ENCODE measurements at regions not wholly inside any gene's neighbourhood (a gene's known extent, or its start where the extent isn't known, plus 50 kb on each side); places are given as distances from the start of the nearest gene placed in this dataset.

GRCh38 chr17:13353590-13353989 is 248.1 kb downstream of the HS3ST3A1 start:
- Mint-ChIP-seq H3K4me3 (no peak overlapping the region), H3K9me3 (no peaks in the 10 kb centered on the region; a peak in 1 of 5 replicates), H3K4me1 (0 out of 4 replicates have a peak, but pooled peaks cover 0 to 2% of the 10 kb centered on the region in 2 experiments), H3K27me3 (ENCODE audit: low read depth) (no peaks in the 10 kb centered on the region; the same call in 1 of the 2 replicates), H3K27ac (no peak overlapping the region), H3K36me3 (ENCODE audit: insufficient read depth in 1 of 3, low read depth in 3 of 3) (no peaks in the 10 kb centered on the region; a peak in 2 of 7 replicates)
- Histone ChIP-seq H2BK120ac (ENCODE audit: low read depth, low read length, poor library complexity, severe bottlenecking) (no peak overlapping the region), H3K14ac (ENCODE audit: insufficient read depth, low read length) (no peak overlapping the region), H3K56ac (ENCODE audit: insufficient read length, low read depth, low read length) (no peak overlapping the region), H3K23ac (ENCODE audit: insufficient read length, low read depth, low read length) (no peak overlapping the region), H2BK15ac (ENCODE audit: low read depth, low read length) (no peak overlapping the region), H3K9ac (ENCODE audit: extremely low read depth, insufficient read length, low read length) (no peak overlapping the region), H2AFZ (ENCODE audit: low read length) (no peak overlapping the region), H3K4ac (ENCODE audit: low read depth, low read length) (no peak overlapping the region), H3K18ac (ENCODE audit: insufficient read length, low read depth, low read length) (no peak overlapping the region), H3K27me3 (ENCODE audit: insufficient read depth, low read length) (no peaks in the 10 kb centered on the region), H3K23me2 (ENCODE audit: insufficient read length, low read depth, low read length, poor library complexity, severe bottlenecking) (no peaks in the 10 kb centered on the region), H4K8ac (replicated peaks; ENCODE audit: insufficient read length, low read depth, low read length) (no peak overlapping the region), H4K5ac (ENCODE audit: insufficient read length, low read depth, low read length) (no peak overlapping the region), H3K79me2 (ENCODE audit: insufficient read depth, low read length) (no peaks in the 10 kb centered on the region), H3K27ac (ENCODE audit: insufficient read length, low read depth, low read length) (no peak overlapping the region), H4K91ac (ENCODE audit: insufficient read length, low read depth, low read length) (no peak overlapping the region), H2AK5ac (ENCODE audit: insufficient read length, low read length) (no peak overlapping the region), H2BK5ac (ENCODE audit: insufficient read length, low read length) (no peak overlapping the region), H2BK12ac (ENCODE audit: insufficient read length, low read depth, low read length) (no peak overlapping the region), H3T11ph (ENCODE audit: low read length) (no peak overlapping the region), H3K4me1 (ENCODE audit: insufficient read depth, low read length) (no peaks in the 10 kb centered on the region), H3K79me1 (ENCODE audit: insufficient read depth, low read depth, low read length, poor library complexity, severe bottlenecking) (no peaks in the 10 kb centered on the region), H2BK20ac (ENCODE audit: low read depth, low read length, poor library complexity, severe bottlenecking) (no peak overlapping the region), H4K20me1 (ENCODE audit: control insufficient read depth, insufficient read depth, insufficient read length) (no peaks in the 10 kb centered on the region), H3K4me2 (ENCODE audit: insufficient read depth, insufficient read length, low read length) (no peak overlapping the region), H3K9me3 (ENCODE audit: control insufficient read depth, low read depth, low read length) (no peaks in the 10 kb centered on the region)
- WGBS (ENCODE audit: extremely low coverage, insufficient read length, low lambda C conversion rate): no CpG with 5 or more reads among the region's 5 CpGs
- no peak for DNase-seq
- no peak for TF ChIP-seq CTCF (conservative IDR thresholded peaks at IDR 0.05)

Measured in H9 (cell line).